HG02610 (cell line): ENCODE measurements at regions not wholly inside any gene's neighbourhood (a gene's known extent, or its start where the extent isn't known, plus 50 kb on each side); places are given as distances from the start of the nearest gene placed in this dataset.
"Not testable (repeated sequence)": the region's sequence is repeated elsewhere in the genome, so short reads cannot be mapped to it uniquely, and the experiment has no call there.

Experiments
- ATAC-seq: cut with Tn5 transposase; IDR thresholded peaks from one replicate; pipeline ENCODE4 v1.9.1; 2021; ENCODE audit warnings: mild to moderate bottlenecking, moderate library complexity; ENCODE audit not compliant: unreplicated experiment

DNA sequence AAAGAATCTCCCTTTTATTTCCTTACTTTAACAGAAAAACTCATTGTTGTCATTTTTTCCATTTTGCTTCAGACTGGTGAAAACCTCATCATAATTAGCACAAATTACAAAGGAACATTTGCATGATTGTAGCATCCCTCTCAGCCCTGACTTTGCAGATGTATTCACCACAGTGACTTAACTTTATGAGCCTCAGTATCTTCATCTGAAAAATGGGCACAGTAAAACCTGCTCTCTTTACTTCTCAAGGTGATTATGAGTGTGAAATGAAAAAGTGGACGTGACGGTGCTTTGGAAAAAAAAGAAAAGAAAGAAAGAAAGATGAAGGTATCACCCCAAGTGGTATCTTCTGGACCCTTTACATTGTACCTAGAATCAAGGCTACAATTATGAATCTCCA, 193.4 kb upstream of the TOX3 start:
- no peak for ATAC-seq

DNA sequence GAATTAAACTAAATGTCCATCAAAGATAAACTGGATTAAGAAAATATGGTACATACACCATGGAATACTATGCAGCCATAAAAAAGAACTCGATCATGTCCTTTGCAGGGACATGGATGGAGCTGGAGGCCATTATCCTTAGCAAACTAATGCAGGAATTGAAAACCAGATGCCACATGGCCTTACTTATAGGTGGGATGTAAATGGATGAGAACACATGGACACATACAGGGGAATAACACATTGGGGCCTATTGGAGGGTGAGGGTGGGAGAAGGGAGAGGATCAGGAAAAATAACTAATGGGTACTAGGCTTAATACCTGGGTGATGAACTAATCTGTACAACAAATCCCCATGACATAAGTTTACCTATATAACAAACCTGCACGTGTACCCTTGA, 192.0 kb upstream of the TOX3 start:
- ATAC-seq: not testable (repeated sequence)

DNA sequence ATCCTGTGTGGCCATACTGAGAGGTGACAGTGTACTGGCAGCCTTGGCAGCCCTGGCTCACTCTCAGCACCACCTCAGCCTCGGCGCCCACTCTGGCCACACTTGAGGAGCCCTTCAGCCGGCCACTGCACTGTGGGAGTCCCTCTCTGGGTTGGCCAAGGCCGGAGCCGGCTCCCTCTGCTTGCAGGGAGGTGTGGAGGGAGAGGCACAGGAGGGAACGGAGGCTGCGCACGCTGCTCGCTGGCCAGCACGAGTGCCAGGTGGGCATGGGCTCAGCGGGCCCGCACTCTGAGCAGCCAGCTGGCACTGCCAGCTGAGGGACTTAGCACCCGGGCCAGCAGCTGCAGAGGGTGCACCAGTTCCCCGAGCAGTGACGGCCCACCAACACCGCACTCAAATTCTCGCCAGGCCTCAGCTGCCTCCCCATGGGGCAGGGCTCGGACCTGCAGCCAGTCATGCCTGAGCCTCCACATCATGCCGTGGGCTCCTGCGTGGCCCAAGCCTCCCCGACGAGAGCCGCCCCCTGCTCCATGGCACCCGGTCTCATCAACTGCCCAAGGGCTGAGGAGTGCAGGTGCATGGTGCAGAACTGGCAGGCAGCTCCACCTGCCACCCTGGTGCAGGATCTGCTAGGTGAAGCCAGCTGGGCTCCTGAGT, 184.4 kb upstream of the TOX3 start:
- no peak for ATAC-seq

DNA sequence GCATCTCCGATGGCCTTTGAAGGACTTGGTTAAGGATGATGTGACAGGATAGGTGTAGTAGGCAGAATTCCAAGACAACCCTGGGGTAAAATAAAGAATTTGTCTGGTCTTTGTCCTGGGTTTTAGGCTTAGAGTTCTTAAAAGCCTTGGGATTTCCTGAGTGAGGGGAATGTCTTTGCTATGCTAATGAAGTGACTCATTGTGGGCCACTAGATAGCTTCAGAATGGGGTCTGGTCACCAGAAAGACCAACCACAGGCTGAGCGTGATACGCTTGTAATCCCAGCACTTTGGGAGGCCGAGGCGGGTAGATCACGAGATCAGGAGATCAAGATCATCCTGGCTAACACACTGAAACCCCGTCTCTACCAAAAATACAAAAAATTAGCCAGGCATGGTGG, 182.8 kb upstream of the TOX3 start:
- ATAC-seq: no peak

DNA sequence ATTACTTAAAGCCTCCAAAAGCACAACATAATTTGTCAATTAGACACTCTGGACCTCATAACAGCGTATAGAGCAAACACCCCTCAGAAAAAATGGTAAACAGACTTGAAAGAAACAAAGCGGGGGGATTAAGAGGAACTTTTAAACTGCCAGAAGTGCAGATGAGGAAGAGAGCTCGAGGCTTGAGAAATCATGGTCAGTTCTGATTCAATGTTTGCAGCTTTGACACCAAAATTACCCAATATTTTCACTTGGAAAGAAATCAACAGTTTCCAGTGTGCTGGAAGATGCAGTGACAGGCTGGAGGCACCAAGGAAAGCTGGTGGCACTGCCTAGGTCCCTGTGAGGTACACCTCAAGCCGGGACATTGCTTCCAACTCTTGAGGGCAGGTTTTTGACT, 180.9 kb upstream of the TOX3 start:
- no peak for ATAC-seq

DNA sequence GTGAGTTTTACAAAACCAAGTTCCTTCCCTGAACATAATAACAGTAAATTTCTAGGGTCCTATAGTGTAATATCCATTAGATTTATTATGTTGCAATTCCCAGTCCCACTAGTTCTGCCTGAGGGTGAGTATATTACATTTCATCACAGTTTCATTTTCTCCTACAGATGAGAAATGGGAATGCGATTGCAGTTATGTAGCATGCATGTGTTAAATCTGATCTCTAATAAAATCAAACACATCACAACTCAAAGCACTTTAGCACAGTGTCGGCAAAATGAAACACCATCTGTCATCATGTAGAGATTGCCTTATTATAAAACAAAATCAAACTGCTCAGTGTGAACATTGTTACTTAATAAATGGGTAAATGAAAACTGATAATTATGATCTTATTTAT, 180.5 kb upstream of the TOX3 start:
- no peak for ATAC-seq

DNA sequence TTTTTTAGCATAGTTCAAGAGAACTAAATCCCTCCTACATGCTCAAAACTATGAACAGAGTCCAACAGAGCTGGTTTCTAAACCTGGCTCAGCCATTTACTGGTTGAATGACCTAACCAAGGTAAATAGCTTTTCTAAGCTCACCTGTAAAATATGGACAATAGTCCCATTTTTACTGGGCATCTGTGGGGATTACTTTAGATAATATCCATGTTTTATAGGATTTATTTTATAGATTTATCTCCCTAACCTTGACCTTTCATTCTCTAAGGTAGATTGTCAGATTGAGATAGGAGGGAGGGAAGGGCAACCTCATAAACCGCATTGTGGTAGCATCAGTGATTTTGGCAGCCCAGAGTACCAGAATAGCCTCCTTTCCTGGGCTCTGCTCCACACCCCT, 178.5 kb upstream of the TOX3 start:
- no peak for ATAC-seq

DNA sequence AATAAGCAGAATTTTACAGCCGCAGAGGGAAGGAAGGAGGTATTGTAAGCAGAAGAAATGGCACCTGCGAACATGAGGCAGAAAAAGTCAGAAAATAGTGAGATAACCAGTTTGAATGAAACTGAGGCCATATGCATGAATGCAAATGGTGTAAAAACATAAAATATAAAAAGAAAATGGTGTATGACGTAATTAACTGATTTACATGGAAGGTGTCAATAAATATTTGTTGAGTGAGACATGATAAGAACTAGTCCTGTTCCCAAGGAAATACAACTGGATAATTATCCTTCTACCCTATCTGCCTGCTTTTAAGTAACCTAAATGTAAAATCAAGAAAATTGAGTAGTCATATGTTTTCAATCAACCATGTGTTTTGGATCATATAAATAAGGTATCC, 178.1 kb upstream of the TOX3 start:
- no peak for ATAC-seq

DNA sequence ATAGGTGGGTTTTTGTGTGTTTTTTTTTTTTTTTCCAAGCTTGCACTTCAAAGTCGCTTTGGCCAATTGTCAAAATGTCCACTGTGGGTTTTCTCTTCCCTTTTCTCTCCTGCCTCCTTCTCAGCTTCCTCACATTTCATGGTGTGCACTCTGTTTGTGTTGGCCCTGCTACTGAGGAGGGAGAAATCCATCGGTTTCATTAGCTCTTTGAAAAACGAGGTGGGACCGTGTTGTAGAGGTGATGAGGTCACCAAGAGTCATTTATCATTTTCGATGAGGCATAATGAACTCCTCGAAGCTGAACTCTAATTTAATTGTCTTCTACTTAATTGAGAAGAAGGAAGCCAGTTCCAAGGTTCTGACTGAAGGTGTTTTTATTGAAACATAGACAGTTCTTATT, 174.4 kb upstream of the TOX3 start:
- ATAC-seq: no peak

DNA sequence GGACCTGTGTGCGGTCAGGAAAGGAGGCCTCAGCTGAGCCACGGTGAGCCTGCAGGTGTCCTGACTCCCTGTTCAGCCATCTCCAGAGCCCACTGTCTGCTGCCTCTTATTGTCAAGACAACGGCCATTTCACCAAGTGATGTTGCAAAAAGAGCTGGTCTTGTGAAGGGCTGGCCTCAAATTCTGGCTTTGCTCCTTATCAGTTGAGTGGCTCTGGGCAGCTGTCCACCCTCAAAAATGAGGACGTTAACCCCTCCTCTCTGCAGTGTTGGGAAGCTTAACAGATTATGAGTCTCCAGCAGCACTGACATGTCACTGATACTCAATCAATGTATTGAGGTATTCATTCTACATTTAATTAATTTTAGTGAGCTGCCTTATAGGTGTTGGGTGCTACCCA, 171.1 kb upstream of the TOX3 start:
- no peak for ATAC-seq

DNA sequence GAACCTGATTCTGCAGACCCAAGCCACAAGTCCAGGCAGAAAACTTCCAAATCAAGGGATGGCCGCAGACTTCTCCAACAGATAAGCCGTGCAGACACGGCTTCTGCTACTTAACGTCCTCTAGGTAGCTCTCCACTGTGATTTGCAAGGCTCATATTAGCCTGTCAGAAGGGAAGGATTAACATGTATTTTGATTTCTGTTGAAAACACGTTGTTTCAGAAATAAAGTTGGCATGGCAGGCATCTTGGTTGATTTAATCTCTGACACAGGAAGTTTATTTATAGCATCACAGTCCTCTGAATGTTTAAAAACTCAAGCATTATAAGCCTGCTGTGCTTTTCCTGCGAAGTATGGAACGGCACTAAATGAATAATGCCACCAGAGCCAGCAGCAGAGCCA, 166.8 kb upstream of the TOX3 start:
- no peak for ATAC-seq

DNA sequence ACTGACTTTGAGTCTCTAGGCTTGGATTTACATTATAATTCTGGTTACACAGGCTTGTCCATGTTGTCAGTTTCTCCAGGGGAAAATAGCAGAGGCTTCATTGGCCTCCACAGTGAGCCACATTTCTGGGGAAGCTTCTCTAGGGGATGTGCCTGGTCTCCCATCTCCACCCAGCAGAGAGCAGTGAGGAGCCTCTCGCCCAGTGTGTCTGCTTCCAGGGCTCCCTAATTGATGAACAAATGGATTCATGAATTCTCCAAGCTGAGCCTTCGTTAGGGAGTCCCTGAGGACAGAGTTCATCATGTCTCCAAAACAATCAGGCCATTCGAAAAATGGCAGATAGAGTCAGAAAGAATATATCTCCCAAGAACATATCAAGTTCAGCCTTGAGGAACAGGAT, 162.4 kb upstream of the TOX3 start:
- no peak for ATAC-seq

DNA sequence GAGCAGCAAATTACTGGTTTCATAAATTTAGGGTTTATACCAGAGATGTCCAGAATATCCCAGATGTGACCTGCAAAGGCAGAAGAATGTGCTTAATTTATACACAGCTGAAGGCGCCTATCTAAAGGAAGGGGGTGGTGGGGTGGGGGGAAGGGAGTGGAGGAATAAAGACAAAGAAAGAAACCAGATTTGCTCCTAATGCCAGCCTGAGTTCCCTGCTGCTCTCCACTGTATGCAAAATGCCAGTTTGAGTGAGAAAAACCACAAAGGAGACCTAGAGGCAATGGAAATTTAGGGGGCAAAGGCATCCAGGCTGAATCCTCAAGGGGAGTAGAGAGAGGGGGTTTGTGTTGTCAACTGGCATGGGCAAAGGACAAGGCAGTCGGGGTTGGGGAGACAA, 161.5 kb upstream of the TOX3 start:
- no peak for ATAC-seq

DNA sequence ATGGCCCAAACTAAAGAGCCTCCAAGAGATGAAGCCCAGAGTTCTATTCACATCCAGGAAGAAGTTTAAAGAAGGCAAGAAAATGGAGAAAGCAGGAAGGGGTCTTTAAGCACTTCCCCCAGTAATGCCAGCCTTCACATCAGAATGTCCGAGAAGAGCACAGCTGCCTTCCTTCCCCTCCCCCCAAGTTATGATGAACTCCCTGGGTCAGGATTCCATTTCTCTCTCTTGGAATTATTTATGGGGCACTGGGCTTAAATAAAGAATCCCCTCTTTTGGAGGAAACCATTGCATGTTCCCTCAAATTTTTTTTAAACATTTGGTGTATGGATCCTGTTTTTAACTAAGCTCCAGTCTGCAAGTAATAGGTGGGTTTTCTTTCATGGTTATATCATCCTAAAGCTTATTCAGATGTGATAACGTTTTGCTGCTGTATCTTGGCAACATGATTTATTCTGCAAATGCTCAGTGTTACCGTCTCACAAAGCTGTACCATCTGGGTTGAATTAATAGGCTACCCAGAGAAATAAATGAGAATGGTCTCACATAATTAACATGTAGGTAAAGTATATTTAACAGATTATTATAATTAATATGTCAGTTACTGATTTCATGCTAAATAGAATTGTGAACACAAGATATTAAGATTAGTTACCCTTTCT, 160.9 kb upstream of the TOX3 start:
- no peak for ATAC-seq

DNA sequence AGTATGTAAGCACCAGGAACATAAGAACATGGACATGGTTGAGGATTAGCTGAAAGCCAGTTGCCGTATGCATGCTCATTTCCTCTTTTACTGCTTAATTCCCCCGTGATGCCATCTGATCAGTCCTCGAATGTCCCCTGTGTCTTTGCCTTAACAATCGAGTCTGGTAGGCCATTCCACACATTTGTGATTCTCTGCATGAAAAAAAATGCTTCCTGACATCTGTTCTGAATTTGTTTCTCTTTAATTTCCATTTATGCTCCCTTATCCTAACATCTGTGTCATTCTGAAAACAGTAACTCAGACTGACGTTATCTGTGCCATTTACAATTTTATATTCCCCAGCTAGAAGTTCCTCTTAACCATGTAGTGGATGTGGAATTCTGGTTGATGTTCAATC, 158.2 kb upstream of the TOX3 start:
- ATAC-seq: no peak

DNA sequence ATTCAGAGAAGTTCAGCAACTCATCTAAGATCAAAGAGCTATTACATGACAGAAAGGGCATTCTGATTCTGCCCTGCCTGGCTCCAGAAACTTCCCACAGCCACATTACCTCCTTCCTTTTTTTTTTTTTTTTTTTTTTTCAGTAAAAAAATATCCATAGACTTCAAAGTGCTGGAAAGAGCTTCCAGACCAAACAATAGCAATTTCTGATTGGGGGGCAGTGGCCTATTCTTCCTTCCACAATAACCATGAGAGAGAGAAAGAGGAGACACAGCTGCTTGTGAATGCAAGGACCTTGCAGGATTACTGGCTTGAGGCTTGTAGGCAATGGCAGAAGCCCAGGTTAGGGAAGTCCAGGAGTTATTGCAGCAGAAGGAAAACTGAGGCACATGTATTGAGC, 151.0 kb upstream of the TOX3 start:
- no peak for ATAC-seq

DNA sequence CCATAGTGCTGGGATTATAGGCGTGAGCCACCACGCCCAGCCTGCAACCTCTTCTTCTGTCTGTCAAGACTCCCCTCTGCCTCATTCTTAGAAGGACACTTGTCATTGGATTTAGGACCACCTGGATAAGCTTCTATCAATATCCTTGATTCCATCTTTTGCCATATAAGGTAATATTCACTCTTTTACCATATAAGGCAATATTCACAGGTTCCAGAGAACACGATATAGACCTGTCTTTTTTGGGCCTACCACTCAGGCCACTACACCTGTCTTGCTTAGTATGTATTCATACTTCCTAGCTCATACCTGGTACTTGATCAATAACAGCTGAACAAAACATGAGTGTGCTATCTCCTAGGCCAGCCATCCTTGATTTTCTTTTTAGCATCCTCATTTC, 149.2 kb upstream of the TOX3 start:
- ATAC-seq: no peak

DNA sequence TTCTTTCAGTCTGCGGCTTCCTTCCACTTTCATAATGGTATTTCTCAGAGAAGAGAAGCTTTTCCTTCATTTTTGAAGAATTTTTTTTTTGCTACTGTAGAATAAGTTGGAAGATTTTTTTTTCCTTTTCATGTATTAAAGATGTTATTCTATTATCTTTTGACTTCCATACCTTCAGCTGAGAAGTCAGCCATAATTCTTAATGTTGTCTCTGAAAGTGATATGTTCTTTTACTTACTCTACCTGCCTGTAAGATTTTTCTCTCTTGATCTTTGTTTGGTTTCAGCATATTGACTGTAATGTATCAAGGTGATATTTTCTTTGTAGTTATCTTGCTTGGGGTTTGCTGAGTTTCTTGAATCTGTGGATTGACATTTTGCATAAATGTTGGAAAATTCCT, 143.5 kb upstream of the TOX3 start:
- ATAC-seq: no peak

DNA sequence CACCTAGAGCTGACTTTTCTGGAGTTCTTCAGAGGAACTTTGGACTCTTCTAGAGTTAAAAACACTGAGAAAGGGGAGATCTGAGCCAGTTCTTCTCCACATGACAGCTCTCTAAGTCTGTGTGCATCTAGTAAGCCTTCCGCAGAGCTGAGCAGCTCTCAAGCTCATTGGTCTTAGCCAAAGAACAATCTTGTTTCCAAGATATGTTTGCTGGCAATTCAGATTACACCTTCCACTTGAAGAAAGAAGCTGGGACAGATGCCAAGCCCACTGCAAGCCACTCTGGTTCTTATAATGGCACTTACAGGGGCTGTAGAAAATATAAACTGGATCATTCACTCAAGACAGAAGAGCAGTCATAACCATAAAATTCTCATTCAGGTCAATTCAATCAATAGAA, 134.1 kb upstream of the TOX3 start:
- no peak for ATAC-seq

DNA sequence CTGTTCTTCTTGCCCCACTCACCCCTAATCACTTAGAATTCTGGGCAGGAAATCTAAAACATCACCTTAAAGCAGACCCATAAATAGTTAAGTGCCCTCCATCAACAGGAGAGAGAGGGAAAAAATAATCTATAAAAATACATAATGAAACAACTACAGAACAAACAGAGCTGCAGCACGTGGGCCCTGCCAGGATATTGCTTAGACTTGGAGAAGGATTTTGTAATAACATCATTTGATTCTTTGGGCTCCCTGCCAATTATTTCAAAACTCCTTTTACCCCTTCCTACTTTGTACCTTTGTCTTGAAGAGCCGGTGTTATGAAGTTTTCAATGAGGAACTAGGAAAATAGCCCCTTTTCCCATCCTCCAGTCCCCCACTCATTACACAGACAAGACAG, 130.6 kb upstream of the TOX3 start:
- ATAC-seq: no peak

DNA sequence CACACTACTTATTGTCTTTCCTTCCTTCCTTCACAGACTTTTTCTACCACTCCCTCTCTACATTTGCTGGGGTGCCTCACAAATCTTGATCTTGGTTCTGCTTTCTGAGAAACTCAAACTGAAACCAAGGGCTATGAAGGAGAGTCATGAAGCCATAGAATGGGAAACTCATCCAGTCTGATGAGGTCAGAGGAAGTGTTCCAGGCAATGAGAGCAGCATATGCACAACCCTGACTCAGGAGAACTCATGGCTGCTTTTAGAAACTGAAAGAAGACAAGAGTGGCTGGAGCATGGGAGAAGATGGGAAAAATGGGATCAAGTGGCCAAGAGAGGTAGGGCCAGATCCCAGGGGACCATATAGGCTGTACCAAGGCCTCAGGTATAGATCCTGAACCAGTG, 130.0 kb upstream of the TOX3 start:
- no peak for ATAC-seq

DNA sequence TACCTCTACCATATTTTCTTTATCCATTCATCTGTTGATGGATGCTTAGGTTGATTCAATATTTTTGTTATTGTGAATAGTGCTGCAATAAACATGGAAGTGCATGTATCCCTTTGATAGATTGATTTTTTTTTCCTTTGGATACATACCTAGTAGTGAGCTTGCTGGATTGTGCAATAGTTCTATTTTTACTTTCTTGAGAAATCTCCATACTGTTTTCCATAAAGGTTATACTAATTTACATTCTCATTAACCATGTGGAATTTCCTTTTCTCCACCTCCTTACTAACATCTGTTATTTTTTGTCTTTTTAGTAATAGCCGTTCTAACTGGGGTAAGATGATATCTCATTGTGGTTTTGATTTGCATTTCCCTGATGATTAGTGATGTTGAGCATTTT, 124.6 kb upstream of the TOX3 start:
- ATAC-seq: no peak

DNA sequence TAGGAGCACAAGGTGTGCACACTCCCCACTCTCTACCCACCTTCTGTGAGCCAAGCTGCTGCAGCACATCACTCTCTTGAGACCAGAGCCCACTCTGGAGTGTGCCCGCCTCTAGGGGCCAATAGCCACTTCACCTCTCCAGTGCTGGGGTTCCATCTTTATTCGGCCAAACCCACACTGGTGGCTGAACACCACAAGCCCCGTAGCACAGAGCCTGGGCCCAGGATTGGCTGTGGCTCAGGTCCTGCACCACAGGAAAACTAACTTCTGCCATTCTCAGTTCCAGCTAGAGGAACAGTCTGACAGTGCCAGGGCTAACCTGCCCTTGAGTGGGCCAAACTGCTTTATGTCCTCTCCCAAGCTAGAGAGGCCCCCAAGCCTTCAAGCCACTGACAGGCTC, 111.0 kb upstream of the TOX3 start:
- ATAC-seq: no peak
